DMS 273 treated with DMSO at 0.1 percent for 48 hours (cell line): ENCODE measurements at regions not wholly inside any gene's neighbourhood (a gene's known extent, or its start where the extent isn't known, plus 50 kb on each side); places are given as distances from the start of the nearest gene placed in this dataset.
"Not testable (repeated sequence)": the region's sequence is repeated elsewhere in the genome, so short reads cannot be mapped to it uniquely, and the experiment has no call there.

Experiments used
- DNase-seq: peaks from one replicate; lab custom pipeline; 2025; lab: John Stamatoyannopoulos, UW

DNA sequence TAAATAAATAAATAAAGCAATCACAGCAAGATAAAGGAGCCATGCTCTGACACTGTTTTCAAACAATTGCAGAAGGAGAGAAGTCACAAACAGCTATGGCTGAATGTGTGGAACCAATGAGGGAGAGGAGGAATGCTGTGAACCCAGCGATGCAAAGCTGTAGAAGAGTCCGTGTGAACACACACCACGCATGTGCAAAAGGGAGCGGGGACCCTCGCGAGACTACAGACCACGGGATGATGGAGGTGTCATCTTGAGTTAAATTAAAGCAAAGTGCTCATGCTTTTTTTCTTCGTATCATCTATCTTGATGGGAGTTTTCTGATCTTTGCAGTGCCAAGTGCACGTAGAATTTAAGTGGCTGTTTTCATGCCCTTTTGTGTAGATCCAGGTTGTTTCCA, 123.8 kb upstream of the CDH5 start:
- DNase-seq, result no peak

DNA sequence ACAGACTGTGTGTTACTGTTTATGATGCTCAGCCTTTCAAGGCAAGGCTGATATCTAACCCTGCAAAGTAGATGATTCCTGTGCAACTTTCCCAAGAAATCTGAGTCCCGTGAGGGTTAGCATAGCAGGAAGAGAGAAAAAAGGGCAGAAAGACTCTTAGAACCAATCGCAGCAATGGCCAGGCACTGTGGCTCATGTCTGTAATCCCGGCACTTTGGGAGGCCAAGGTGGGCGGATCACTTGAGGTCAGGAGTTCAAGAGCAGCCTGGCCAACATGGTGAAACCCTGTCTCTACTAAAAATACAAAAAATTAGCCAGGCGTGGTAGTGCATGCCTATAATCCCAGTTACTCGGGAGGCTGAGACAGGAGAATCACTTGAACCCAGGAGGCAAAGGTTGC, 124.3 kb upstream of the CDH5 start:
- not testable (repeated sequence) for DNase-seq

DNA sequence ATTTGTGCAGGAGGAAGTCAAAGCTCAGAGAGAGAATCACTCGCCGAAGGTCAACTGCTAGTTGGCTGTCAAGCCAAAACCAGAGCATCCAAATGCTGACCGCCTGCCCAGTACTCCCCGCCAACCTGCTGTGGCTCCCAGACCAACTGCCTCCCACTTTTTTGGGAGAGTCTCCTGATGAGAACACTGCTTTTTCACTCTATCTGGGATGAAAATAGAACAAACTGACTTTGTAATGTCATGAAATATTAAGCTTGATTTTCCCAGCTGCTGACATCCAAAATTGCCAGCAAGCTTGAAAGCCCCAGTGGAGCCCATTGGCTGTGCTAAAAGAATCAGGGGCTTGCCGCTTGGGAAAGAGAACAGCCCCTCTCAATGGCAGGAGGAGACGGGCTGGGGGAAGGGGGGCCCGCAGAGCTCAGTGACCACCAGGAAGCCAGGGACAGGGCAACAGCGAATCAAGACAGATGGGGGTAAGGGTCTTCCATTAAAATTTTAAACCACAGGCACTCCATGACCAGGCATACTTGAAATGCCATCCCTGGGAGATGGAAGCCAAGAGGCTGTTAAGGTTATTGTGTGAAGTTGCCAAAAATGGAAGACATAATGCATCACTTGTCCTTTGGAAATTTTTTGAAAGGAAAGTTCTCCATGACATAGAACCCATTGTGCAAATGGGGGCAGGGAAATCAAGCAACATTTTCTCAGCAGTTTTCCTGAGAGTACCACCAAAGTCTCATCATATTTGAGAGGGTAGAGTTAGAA, 125.7 kb upstream of the CDH5 start:
- no peak for DNase-seq

DNA sequence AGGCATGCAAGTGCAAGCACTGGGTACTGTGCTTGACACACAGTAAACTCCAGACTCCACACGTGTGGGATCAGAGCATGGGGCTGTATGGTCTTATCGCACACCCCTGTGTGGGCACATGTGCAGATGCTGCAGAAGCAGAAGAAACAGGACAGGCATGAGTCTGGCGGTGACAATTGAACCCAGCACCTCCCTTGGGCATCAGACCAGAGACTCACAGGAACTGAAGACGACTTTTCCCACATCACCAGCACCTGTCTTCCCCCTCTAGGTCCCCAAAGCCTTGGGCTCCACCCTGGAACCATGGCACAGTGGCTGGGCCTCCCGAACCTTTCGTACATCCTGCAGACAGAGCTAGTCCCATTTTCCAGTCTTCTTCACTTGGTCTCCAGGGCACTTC, 126.4 kb upstream of the CDH5 start:
- DNase-seq, result no peak

DNA sequence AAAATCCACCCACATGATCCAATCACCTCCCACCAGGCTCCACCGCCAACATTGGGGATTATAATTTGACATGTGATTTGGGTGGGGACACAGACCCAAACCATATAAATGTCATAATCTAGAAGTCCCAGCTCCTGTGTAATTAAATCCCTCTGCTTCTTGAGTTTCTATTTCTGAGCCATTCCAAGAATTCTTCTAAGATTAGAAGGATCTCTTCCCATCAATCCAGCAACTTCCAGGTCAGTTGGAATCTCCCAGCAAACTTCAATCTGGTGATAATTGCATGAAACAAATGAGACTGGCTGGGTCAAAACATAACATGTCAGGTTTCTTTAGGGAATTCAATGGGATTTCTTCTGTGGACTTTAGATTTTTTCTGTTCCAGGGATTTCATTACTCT, 127.8 kb upstream of the CDH5 start:
- no peak for DNase-seq

DNA sequence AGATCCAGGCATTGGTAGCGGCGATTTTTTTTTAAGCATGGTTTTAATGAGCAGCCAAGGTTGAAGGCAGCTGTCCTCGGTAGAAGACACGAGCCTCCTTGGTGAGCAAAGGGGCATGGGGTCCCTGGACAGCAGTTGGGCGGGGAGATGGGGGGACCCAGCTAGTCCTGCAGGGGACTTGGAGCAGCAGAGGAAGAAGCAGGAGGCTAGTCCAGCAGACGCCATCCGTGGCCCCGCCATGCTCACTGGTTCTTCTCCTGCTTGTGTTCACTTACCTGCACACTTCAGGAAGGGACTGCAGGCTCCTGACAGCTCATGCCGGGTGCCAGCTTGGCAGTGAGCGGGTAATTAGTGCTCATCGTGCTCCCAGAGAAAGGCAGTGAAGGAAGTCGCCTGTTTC, 130.2 kb upstream of the CDH5 start:
- DNase-seq, result no peak

DNA sequence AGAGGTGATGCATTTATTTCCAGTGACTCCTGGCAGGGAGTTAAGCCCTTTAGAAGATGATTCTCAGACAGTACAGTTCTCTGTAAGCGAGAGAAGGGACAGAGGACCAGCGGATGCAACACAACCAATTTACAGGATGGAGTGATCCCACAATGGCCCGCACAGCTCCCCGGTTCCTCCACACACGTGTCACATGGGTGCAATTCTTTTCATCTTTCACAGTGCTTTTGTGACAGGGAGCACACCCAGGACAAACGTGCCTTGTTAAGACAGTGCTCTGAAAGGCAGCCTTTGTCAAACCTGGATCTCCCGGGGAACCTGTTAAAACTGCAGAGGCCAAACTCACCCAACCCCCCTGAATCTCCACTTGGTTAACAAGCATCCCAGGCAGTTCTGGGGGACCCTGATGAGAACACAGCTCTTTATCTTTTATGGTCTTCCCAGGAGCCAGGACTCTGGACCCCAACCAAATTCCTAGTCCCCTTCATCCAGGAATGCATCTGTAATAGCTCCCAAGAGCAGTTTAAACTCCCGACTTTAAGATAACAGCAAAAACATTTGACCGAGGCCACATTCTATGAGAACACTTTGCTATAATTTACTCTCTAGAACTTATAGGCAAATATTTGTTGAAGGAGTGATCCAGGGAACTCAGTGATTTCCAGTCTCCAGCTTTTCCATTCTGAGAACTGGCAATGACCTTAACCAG, 134.9 kb upstream of the CDH5 start:
- DNase-seq, result no peak

DNA sequence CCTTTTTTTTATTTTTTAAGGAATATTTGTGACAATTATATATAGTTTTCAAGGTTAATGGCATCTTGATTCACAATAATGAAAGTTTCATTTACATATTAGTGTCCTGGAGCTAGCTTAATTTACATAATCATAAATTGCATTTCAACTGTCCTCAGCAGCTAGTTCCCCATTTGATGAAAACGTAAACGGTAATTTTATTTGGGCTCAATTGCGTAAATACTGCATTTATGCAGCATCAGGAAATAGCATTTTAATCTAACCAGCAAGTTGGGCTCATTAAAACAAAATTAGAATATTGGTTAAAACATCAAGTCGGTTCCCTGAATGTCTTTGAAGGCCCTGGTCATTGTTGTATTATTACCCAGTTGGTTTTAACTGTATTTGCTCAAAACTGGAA, 136.8 kb upstream of the CDH5 start:
- DNase-seq, result no peak

DNA sequence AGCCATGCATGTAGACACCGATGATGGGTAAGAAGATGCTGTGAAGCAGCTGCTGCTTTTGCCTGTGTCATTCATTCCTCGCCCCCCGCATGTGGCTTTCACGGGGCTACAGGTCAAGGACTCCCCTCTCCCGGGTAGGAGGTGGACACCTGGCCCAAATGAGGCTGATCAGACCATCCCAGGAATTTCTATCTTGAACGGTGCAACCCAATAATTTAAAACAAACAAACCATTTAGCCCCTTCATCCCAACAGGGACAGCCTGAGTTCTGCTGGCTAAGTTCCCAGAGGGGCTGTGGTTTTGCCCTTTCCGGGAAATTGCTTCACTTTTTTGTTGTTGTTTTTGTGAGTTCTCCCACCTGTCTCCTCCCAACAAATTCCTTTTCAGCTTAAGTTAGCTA, 137.7 kb upstream of the CDH5 start:
- DNase-seq, result no peak

DNA sequence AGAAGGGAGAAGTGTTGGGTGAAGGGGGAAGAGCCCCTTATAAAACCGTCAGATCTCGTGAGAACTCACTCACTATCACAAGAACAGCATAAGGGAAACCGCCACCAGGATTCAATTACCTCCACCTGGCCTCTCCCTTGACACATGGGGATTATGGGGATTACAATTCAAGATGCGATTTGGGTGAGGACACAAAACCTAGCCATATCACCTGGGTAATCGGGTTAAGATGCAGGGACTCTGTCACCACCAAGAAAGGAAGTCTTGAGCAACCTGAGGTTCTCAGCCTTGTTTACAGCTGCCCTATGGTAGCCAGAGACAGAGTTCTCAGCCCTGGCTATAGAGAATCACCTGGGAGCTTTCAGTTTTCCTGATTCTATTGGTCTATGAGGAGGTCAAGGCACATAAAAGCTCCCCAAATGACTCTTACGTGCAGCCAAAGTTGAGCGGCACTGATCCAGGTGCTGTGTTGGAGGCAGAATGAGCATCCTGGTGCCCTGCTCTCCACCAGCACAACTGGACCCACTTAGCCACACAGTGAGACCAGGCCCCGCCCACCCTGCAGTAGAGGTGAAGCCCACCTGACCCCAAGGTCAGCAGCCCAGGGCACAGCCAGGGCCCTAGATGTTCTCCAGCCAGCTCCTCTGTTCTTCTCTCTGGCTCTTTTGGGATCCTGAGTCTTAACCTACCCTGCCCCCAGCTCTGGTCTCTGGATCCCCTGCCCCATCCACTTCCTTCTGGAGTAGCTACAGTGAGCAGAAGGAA, 138.5 kb upstream of the CDH5 start:
- DNase-seq, result no peak

DNA sequence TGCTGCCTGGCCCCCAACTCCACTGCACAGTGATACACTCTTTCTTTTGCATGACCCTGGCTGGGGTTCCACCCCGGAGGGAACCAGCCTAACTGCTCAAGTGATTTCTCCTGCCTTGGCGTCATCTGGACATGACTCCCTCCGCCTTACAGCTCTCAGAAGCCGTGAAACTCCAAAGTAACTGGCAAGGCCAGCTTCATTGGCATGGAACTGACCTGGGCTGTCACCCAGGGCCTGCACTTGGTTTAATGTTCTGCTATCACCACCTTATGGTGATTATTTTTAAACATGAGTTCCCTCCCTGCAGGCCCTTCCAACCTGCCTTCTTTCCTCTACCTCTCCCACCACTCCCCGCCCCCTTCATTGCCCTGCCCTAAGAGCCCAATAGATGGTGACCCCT, 139.7 kb upstream of the CDH5 start:
- no peak for DNase-seq

DNA sequence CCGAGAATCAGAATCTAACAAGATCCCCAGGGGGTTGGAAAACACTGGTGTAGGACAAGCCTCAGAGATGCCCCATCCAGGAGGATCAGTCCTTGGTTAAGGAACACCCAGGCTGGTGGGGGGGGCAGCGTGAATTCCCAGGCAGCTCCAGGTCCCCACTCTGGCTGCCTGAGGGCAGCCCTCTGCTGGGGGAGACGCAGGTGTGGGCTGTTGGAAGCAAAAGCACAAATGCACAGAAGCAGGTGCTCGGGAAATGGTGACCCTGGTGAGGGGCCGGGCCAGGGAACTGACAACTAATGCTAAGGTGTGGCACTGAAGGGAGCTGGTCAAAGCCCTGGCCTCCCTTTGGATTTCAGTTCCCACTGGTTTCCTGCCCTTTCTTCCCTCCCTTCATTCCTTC, 140.8 kb upstream of the CDH5 start:
- no peak for DNase-seq

DNA sequence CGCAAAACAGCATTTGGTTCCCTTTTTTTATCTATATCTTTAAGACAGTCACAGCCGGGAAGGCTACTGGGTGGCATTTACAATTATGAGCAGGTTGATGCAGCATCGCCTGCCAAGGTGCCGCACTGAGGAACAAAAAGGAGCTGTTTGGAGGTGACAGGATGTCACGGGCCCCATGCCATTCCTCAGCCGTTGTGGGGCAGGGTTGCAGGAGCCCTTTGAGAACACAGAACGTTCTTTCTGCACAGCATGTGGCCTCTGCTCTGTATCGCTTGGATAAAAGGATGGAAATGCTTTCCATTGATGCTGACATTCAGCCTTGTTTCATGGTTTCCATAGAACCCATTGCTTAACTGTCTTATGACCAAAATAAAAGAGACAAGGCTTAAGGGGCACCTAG, 141.9 kb upstream of the CDH5 start:
- no peak for DNase-seq

DNA sequence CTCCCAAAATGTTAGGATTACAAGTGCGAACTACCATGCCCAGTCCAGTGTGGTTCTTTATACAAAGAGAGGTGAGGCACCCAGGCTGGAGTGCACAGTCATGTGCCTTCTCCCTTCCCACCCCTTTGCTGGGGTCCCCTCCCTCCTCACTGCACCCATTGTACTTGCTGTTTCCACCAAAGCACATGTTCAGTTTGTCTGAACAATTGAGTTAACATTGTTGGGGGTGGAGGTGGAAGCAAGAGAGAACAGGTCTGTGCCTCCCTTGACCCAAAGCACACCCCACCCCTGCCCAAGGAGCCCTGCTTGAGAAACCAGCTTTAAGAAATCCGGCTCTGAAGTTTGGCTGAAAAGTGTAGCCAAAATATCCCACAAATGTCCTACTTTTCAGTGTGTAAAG, 142.3 kb upstream of the CDH5 start:
- no peak for DNase-seq

DNA sequence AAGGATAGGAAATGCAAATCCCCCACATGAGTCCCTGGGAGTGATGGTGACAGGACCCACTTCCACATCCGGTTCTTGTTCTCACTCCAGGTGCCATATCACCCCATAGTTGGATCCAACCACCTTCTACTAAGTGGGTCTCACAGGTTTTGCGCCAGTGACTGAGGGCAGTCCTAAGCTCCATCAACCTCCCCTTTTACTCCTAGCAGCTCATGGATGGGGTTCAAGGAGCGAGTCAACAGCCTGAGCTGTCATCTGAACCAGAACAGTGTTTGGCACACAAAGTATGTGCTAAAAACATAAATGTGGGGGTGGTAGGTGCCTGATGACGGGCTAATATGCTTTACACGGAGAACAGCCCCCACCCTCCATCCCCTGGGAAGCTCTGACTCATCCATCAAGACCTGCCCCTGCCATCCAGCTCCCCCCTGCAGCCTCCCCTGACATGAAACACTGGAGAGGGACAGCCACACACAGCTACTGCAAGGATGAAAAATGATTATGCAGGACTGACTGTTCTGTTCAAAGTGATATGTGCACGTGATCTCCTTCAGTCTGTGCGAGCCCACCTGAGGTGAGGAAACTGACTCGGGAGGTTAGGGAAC, 143.2 kb upstream of the CDH5 start:
- no peak for DNase-seq

DNA sequence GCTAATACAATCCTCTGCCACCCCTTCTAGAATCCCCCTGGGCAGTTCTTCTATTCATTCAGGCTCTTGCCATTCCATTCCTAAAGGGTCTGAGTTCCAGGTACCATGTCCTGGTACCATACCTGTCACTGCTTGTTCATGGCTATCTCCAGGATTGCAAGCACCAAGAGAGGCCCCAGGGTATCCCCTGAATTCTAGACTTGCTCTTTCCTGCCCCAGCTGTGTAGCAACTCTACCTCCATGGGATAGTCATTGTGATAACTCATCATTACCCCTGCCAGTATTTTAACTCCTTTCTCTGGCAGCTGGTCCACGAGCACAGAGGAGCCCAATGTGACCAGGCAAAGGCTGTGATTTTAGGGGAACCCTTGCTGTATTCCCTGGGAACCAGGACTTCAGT, 143.7 kb upstream of the CDH5 start:
- DNase-seq, result no peak

DNA sequence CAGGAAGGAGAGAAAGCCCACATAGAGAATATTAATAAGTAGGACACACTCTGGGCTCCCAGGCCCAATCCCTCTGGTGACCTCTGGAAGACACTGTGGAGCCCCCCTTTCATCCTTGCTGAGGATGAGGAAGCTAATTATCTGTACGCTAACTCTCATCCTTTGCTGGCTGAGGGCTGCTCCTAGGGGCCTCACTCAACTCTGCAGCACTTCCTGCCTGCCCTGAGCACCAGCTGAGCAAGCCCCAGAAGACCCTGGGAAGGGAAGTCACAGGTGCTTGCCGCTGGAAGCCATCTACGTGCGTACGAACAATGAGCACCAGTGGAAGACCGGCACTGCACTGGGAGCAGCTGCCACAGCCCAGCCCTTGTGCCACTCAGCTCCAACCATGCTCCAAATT, 145.8 kb upstream of the CDH5 start:
- DNase-seq, result no peak

DNA sequence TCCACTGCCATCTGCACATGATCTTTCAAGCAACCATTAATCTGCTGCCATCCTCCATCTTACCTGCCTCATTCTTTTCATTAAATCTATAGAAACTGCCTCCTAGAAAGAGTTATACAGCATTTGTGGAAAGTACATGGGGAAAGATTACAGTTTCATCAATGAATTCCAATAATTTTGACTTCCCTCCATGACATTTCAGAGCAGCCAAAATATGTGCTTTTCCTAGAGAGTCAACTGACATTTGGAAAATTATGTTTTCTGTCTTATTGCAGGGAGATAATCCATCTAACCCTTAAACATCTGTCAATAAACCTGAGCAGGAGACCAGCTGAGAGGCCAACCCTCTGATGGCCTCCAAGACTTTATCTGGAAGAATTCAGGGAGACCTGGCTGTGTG, 147.0 kb upstream of the CDH5 start:
- no peak for DNase-seq

DNA sequence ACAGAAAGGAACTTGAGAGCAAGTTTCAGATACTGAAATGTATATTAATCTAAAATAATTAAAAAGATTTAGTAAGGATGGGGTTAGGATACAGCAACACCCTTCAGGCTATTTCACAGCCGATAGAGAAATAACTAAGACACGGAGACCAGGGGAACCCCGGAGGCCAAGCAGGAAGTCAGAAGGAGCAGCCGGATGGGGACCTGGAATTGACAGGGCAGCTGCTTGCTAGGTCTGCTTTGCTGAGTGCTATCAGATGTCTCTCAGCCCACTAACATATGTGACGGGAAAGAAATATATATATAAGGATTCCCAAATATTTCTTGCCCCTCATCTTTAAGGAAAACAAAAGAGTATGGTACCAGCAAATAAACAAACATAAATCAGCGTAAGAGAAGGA, 154.1 kb upstream of the CDH5 start:
- no peak for DNase-seq

DNA sequence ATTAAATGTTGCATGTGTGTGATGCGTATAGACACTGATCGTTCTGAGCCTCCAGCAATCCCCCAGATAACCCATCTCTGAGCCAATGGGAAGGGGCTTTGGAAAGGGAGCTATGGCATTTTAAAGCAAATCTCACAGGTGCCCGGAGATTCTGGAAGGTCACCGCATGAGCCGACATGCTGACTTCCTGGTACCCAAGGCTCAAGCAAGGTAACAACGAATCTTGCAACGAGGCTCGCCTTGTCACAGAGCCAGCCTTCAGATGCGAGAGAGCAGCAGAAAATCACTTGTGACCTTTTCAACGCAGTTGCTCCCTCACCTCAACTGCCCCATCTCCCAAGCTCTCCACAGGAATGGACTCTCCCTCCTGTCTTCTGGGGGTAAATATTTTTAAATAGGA, 154.8 kb upstream of the CDH5 start:
- DNase-seq, result no peak

DNA sequence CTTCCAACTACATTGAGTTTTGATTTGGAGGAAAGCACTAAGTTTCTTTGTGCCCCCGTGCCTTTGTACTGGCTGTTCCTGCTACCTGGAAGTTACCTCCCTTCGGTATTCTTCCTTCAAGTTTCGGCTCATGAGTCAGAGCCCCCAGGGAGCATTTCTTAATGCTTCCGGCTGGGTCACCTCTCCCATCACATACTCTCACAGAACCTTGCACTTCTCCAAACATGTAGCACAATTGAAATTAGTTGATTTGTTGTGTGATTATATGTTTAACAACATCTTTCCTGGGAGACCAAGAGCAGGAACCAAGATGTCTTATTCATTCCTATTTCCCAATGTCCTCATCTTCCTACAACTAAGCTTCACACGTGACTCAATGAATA, 158.6 kb upstream of the CDH5 start:
- no peak for DNase-seq

DNA sequence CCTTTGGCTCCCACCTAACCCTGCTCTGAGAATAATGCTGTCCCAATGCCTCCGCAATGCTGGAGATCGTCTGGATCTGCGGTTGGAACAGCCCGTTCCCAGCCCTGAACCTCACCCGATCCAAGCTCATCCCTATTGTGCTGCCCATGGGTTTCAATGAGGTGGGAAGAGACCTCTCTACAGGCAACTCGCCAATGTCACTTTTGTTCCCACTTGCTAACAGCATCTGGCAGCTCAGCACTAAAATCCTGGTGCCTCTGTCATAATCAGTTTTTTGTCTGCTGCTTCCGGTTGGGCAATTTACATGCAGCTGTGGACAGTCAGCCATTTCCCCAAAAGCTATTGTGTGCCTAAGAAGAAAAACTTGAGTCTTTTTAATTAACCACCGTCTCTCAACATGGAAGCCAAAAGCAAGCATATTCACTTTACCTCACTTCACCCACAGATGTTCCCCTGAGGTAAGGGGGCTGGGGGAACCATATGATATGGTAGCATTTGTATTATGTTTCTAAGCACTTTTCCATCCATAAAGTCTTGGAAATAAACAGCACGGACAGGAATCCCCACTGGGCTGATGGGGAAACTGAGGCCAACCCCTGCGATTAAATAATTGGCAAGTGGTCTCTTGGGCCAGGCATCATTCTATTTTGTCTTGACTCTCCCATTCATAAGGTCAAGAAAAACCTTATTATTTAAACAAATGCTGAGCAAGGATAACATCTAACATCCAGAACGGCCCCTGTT, 159.2 kb upstream of the CDH5 start:
- DNase-seq, result no peak
